HG03045 (cell line): ENCODE measurements at regions not wholly inside any gene's neighbourhood (a gene's known extent, or its start where the extent isn't known, plus 50 kb on each side); places are given as distances from the start of the nearest gene placed in this dataset.

ENCODE experiments used
- ATAC-seq: cut with Tn5 transposase; IDR thresholded peaks from one replicate; pipeline ENCODE4 v1.9.1; 2021; ENCODE audit warnings: mild to moderate bottlenecking, moderate library complexity; ENCODE audit not compliant: unreplicated experiment

- ATAC-seq: no peak
These were observed 95.5 kb upstream of the KLHL1 start for GRCh38 chr13:70203661-70204229.

- no peak for ATAC-seq
These were observed 82.8 kb upstream of the KLHL1 start for GRCh38 chr13:70191034-70191433.

- ATAC-seq: no peak
These were observed 81.7 kb upstream of the KLHL1 start for GRCh38 chr13:70189981-70190380.

- no peak for ATAC-seq
These were observed 80.3 kb upstream of the KLHL1 start for GRCh38 chr13:70188567-70188966.

GRCh38 chr13:70183041-70183440 lies 74.8 kb upstream of the KLHL1 start:
- no peak for ATAC-seq
